GM18505 (cell line): ENCODE measurements at regions not wholly inside any gene's neighbourhood (a gene's known extent, or its start where the extent isn't known, plus 50 kb on each side); places are given as distances from the start of the nearest gene placed in this dataset.

ENCODE experiments used
- ATAC-seq: cut with Tn5 transposase; IDR thresholded peaks from one replicate; pipeline ENCODE4 v1.9.1; 2021; ENCODE audit not compliant: unreplicated experiment
- POLR2A ChIP-seq: IDR thresholded peaks from 4 replicates; pipeline ENCODE4 v1.6.1; 2011; ENCODE audit warnings: borderline replicate concordance; ENCODE audit not compliant: insufficient read depth, insufficient read length; ENCODE audit errors: extremely low read depth

DNA sequence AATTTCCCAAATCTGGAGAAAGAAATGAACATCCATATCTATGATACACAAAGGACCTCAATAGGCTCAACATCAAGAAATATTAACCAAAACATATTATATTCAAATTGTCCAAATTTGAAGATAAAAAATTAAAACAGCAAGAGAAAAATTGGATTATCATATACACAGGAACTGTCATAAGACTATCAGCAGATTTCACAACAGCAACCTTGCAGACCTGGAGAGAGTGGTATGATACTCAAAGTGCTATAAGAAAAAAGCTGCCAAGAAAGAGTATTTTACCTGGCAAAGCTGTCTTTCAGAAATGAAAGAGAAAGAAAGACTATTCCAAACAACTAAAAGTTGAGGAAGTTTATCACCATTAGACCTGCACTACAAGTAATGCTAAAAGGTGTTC is 711.9 kb upstream of the RAB6C start:
- no peak for TF ChIP-seq POLR2A
- no peak for ATAC-seq

DNA sequence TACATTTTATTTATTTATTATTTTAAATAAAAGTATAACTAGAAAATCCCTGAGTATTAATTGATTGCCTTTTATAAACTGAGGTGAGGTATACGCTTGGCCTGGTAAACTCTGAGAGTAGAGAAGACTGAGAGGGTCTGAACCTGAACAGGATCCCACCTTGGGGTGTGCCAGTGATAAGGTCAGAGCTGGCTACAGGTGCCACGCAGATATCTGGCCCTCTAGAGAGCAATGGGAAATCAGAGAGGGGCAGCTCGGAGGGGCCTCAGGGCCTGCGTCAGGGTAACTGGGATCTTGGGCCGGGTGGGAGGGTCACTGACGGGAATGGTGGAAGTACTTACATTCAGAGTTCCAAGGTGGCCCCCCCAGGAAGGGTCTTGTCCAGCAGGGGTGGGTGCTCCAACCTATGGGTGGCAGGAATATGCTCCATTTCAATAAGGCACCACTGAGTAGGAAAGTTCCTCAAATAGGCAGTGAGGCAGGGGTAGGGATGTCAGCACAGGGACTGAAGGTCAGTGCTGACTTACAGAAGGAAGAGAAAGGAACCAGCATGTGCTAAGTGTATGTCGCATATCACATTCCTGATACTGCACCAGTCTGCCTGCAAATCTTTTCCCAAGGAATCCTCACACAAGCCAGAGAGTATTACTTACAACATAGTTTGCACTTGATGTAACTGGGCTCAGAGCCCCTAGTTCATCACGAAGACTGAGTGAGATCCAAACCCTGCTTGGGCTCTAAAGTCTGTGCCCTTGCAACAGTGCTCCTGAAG is 706.0 kb upstream of the RAB6C start:
- TF ChIP-seq POLR2A = no peak

DNA sequence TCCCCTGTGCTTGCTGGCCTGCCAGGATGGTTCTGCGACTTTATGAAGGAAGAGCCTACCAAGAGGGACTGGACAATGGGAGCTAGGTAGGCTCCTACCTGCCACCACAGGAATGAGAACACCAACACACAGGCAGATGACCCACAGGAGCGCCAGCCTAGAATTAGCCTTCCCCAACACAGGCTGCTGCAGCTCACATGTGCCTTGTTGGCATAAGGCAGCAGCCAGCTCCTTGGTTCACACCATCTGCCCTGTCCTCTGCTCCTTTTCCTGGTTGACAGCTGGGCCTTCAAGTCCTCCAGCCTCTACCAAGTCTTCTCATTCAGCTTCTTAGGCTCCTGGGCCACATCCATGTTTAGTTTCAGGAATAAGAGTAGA is 705.4 kb upstream of the RAB6C start:
- ATAC-seq = no peak
- TF ChIP-seq POLR2A = no peak

More for the DNA sequence above, 706.0 kb upstream of the RAB6C start:
- no peak for ATAC-seq

DNA sequence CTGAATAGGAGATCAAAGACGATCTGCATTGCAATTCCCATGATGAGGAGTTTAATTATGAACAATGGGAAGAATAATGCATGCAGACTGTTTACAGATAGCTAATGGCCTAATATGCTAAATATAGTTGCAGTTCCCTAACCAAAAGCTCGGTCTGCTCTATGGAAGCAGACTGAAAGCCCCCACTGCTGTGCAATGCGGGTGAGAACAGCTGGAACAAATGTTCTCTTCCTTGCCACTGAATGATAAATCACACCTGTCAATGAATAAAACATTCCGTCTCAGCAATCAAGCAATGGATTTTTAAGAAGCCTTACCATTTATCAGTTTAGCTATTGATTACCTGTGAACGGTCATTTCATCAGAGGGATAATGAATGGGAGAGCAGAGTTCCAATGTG is 704.5 kb upstream of the RAB6C start:
- ATAC-seq = no peak

DNA sequence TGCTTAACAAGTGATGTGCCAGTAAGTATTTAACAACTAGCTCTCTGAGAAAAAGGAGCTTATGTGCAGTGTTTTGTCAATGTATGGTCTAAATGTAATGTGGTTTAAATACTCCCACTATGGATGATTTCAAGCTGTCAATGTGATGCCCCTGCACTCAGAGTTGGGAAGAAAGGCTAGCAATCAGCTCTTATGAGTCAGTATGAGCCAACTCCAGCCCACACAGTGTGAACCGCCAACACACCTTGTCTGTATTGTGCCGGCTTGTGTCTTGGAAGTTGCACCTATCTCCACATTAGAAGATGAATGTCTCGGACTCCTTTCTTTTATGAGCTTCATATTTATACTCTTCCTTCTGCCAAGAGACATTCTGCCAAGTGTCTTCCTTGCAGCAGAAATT is 703.8 kb upstream of the RAB6C start:
- no peak for ATAC-seq
- no peak for TF ChIP-seq POLR2A

More for the DNA sequence above, 704.5 kb upstream of the RAB6C start:
- TF ChIP-seq POLR2A = no peak

DNA sequence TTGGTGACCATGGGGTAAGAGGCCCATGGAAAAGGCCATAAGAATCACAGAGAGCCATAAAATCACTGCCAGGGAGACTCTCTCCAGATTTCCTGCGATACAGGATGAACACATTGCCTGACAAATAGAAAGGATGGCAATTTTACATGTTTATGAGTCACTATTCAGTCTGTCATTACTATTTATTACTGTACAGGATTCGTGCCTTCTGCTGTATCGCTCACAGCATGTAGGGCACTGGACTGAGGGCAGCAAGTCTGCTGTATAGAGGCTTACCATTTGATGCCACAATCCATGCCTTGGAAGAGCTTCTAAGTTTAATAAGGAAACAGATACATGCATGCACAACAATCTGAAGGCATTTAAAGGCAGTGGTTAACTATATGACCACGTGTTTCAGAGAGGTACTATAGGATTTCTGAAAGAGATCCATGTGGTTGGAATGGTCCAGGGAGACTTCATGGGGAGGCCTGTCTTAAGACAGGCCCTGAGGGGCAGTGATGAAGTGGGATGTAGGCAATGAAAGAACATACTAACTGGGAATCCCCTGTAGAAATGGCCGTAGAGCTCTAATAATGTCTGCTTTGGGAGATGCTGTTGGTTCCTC is 702.4 kb upstream of the RAB6C start:
- no peak for ATAC-seq
- TF ChIP-seq POLR2A = no peak

DNA sequence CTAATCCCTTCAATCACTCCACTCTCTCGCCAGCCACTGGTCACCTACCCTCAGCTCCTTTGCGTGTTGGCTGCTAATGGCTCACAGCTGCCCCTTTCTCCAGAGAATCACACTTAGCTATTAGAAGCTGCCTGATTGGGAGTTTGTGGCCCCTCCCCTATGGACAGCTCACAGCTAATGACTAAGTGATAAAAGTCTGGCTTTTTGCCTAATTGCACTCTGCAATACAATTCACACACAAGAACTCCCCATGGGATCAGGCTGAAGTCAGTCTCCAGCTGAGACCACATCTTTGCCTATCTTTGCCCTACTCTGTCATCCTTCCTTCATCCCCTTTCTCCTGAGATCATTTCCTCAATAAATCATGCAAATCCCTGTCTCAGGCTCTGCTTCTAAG is 701.9 kb upstream of the RAB6C start:
- ATAC-seq = no peak
- TF ChIP-seq POLR2A = no peak

DNA sequence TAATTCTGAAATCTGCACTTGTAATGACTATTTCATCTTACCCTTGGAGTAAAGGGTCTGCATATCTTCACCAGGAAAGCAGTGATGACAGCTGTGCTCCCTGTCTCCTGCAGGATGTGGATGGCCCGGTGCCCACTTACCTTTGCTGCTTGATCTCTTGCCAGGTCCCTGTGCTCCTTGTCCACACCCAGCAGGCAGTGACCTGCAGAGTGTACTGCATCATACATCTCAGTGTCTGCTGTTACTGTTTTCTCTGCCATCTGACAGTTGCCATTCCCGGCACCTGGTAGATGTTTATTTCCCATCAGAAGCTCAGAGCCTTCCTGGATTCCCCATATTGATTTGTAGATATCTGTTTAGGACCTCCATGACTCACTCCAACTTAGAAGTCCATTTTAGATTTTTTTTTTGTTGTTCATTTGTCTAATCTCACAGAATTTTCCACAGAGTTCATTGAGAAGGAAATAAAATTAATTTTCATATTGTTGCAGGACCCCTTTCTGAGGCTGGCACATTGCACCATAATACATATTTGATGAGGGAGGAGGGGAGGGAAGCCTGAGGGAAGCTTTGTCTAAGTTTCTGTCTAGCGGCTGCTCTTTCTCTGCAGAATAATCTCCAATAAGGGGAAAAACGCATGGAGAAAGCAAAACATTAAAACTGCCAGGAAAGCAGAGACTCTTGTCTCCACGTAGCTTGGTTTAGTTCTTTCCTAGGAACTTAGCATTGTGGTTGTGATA is 697.5 kb upstream of the RAB6C start:
- TF ChIP-seq POLR2A = no peak
- ATAC-seq = no peak

DNA sequence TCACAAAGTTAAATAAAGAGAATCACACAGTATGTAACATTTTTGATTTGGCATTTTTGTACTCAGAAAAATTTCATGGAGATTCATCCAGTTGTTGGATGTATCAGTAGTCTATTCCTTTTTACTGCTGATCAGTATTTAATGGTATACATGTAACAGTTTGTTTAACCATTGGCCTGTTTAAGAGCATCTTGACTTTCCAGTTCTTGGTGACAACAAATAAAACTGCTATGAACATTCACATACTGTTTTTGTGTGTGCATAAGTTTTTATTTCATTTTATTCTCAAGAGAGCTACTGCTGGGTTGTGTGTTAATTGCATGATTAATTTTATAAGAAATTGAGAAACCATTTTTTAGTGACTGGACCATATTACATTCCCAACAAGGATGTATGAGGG is 694.5 kb upstream of the RAB6C start:
- no peak for ATAC-seq
- no peak for TF ChIP-seq POLR2A

DNA sequence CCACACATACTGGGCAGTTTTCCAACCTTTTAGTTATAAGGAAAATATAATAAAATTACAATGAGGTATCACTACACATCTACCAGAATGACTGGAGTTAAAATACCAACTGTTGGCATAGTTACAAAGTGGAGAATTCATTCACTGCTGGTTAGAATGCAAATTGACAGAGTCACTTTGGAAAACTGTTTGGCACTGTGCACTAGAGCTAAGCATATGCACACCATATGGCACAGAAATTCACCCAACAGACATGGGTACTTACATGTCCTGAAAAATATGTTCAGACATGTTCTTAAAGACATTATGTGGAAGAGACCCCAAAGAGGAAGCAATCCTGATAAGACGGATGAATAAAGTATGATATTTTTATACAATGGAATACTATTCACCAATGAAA is 686.1 kb upstream of the RAB6C start:
- no peak for TF ChIP-seq POLR2A
- no peak for ATAC-seq

DNA sequence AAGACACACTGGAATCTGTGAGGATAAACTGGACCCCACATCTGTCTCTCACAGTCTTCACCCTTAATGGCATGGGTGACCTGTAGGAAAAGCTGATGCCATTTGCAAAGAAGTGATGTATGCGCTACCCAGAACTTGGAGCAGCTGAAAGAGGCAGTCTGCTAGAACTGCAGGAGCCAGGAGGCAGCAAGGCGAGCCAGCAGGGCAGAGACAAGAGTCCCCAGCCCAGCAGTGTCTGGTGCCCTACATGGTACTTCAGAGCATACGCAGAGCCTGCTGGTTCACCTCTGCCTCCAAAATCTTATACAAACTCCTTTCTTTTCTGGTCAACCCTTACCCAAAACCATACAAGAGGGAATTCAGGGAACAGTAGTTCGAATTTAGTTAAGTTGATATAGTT is 683.1 kb upstream of the RAB6C start:
- TF ChIP-seq POLR2A = no peak
- no peak for ATAC-seq

DNA sequence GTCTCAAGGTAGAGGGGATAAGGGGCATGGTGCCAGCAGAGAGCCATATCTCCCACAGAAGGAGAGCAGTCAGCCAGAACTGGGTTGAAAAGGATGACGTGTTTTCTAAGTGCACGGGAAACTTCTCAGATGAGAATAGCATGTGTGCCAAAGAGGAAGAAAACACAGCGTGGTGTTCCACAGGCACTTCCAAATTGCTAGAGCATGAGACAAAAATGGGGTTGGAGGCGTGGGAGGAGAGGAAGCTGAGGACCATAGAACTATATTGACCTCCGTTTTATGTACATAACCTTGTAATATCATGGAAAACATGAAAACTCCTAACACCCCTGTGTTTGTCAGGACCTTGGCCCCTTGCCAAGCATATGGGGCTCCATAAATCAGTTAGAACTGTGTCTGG is 682.7 kb upstream of the RAB6C start:
- no peak for TF ChIP-seq POLR2A
- no peak for ATAC-seq

DNA sequence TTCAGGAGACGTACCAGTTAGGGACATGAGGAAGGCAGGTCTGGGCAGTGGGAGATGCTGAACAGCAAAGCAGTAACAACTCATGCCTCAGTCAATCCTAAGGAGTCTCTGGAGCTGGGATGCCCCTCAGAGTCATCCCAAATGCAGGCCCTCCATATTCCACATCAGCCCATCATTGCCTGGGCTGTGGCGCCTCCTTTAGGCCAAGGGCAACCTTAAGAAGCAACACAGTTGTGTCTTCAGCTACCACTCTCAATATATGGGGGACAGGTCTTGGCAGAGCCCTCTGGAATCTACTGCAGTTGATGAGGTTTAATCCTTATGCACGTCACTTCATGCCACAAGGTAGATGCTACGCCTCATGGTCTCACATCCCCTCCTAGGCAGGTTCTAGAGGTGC is 682.0 kb upstream of the RAB6C start:
- no peak for TF ChIP-seq POLR2A
- no peak for ATAC-seq

DNA sequence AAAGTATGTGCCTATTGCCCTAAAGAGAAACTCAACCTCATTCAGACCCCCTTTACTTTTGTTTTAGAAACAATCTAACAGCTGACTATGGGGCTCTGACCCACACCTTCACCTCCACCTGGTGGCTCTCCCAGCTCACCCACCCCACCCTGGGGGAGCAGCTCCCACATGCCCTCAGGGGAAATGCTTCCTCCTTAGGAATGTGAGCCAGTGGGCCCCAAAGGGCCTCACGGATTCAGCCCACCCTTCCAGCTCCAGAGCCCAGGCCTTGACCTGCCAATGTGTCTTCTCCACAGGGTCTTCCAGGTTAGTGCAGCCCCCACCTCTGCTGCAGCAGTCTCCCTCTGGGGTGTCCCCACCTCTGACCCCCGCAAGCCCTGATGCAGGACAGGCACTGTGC is 680.1 kb upstream of the RAB6C start:
- TF ChIP-seq POLR2A = no peak
- ATAC-seq = no peak

DNA sequence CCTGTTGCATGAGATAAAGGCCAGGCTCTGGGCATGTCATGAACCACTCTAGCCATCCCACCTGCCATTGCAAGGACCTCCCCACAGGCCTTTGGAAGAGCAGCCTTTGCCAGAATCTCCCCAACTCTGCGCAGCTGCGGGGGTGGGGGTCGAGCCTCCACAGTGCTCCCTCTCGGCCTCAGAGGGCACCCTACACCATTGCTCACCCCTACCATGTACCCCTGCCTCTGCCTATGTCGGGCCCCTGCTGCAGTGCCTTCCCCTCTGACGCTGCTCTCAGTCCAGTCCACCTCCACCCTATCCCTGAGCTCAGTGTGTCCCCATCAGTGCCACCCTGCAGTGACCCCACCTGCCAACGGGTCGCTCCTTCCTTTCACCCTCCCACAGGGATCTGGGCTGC is 679.7 kb upstream of the RAB6C start:
- no peak for ATAC-seq
- no peak for TF ChIP-seq POLR2A

DNA sequence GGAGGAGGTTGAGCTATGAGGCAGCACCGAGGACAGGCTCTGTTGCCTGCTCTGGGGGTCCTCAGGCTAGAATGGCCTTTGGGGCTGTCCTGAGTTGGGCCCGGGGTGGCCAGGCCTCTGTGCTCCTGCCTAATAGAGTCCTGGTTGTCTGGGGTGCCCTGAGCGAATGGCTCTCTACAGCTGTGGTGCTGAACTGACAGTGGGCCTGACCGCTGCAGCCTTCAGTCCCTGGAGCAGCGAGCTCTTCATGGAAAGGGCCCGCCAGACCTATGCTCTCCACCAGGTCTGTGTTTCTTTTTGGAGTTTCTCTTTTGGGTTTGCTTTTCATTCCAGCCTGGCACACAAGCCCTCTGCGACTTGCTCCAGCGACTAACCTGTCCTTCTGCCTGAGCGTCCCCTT is 679.0 kb upstream of the RAB6C start:
- no peak for ATAC-seq
- no peak for TF ChIP-seq POLR2A
